ENCODE measurements at regions not wholly inside any gene's neighbourhood (a gene's known extent, or its start where the extent isn't known, plus 50 kb on each side); places are given as distances from the start of the nearest gene placed in this dataset.

DNA sequence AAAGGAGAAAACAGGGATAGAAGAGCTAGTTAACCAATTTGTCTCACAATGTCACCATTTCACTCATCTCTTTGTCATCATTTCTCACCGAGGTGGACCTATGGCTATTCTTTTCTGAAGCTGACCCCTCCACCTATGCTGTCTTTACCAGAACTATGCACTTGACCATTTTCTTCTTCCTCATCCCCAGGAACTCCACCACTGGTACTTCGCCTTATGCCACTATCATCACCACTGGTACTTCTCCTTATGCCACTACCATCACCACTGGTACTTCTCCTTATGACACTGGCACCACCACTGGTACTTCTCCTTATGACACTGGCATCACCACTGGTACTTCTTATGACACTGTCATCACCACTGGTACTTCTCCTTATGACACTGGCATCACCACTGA lies 745.8 kb upstream of the CHAC2 start:
- TF ChIP-seq, protein P1, sequence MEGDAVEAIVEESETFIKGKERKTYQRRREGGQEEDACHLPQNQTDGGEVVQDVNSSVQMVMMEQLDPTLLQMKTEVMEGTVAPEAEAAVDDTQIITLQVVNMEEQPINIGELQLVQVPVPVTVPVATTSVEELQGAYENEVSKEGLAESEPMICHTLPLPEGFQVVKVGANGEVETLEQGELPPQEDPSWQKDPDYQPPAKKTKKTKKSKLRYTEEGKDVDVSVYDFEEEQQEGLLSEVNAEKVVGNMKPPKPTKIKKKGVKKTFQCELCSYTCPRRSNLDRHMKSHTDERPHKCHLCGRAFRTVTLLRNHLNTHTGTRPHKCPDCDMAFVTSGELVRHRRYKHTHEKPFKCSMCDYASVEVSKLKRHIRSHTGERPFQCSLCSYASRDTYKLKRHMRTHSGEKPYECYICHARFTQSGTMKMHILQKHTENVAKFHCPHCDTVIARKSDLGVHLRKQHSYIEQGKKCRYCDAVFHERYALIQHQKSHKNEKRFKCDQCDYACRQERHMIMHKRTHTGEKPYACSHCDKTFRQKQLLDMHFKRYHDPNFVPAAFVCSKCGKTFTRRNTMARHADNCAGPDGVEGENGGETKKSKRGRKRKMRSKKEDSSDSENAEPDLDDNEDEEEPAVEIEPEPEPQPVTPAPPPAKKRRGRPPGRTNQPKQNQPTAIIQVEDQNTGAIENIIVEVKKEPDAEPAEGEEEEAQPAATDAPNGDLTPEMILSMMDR (IDR thresholded peaks at IDR 0.05) = no peak
- Histone ChIP-seq H3K4me3 (no peak overlapping the region), H3K27ac (no peak overlapping the region)
- no peak for DNase-seq (ENCODE audit: low spot score)

DNA sequence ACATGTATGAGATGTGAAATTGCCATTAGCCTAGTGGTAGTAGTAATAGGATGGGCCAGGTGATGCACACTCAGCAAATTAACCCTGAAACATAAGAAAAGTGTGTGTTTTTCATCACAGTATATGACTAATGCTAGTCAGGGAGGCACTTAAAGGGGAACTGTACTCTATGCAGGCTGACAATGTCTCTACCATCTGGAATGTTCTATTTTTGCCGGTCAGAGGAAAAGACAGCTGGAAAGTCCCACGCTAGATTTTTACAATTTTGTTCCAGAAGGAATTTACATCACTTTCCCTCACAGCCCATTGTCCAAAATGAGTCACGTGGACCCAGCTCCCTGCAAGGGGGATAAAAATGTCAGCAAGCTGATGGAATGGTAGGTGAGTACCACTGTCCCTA lies 746.3 kb upstream of the CHAC2 start:
- no peak for DNase-seq (ENCODE audit: low spot score)
- H3K27ac ChIP-seq = no peak overlapping the region
- H3K4me3 ChIP-seq = no peak overlapping the region
- TF ChIP-seq, protein P1 (IDR thresholded peaks at IDR 0.05) = no peak

DNA sequence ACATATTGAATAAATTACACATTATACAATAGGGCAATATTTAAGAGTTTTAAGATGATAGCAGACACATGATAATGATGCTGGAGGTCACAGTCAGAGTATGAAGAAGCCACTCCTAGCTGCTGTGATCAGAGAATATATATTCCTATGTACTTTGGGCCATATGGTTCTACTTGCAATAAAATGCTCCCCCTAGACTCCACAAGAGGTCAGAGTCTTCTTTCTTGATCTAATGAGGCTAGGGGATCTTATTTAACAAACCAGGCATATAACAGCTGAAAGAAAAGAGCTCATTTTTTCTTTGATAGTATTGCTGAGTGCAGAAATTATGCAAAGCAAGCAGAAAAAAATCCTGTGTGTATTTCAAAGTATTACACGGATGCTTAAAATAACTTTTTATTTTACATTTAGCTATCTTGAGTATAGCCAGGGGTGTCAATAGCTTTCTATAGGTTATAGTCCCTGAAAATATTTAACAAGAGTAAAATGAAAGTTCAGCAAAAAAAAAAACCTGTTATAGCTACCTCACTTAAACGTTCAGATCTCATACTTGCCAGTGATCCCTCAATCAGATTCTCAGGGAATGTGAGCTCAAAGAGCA lies 748.7 kb upstream of the CHAC2 start:
- no peak for DNase-seq (ENCODE audit: low spot score)
- TF ChIP-seq, protein P1 (IDR thresholded peaks at IDR 0.05) = no peak
- Histone ChIP-seq H3K27ac (no peak overlapping the region), H3K4me3 (no peak overlapping the region)

DNA sequence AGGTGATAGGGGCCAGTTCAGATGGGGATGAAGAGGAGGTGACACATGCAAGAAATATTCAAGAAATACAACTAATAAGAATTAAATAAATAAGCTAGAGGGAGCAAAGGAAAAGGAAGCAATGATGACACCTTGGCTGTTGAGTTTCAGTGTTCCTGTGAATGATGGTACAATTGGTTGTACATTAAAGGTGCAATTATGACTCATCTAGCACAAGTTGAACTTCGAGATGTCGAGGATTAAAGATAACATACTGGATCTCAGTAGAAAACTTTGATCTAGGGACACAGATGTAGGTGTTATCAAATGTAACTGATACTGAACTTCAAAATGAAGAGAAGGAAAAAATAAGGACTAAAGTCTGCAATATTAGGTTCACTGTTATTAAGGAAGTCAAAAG lies 760.6 kb upstream of the CHAC2 start:
- Histone ChIP-seq H3K27ac (no peak overlapping the region), H3K4me3 (no peak overlapping the region)
- DNase-seq (ENCODE audit: low spot score) = no peak
- TF ChIP-seq, protein P1 (IDR thresholded peaks at IDR 0.05) = no peak

DNA sequence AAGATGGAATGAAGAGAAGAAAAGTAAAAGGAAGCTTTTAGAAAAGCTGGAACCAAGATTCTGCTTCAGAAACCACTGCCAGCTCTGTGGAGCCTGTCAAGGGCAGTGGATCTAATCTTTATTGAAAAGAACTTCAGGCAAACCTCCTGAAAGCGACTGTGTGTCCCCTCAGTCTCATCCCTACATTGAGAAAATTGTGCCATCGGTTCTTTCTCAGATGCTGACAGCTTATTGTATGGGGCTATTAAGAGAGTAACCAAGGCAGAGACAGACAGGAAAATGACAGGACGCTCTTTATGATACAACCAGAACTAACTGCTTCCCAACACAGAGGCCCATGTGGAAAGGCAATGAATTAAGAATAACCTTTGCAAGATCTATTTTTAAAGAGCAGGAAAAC lies 763.2 kb upstream of the CHAC2 start:
- Histone ChIP-seq H3K27ac (no peak overlapping the region), H3K4me3 (no peak overlapping the region)
- DNase-seq (ENCODE audit: low spot score) = no peak
- TF ChIP-seq, protein P1 (IDR thresholded peaks at IDR 0.05) = no peak

DNA sequence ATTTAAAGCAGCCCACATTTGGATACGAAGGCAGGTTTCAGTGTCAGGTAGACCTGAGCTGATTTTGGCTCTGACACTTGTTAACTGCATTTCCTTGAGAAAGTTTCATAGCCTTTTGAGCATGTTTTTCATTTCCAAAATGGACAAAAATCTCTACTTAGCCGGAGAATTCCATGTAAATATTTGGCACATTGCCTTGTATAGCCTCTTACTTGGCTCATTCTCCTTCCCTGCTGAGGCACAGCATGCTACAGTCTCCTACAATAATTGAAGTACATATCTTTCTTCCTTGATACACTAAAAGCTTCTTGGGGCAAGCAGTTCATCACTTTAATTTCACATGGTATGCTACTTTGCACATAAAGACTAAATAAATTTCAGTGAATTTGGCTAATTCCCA lies 772.2 kb upstream of the CHAC2 start:
- H3K4me3 ChIP-seq = no peak overlapping the region
- no peak overlapping the region for H3K27ac ChIP-seq
- TF ChIP-seq, protein P1 (IDR thresholded peaks at IDR 0.05) = no peak
- DNase-seq (ENCODE audit: low spot score) = no peak

DNA sequence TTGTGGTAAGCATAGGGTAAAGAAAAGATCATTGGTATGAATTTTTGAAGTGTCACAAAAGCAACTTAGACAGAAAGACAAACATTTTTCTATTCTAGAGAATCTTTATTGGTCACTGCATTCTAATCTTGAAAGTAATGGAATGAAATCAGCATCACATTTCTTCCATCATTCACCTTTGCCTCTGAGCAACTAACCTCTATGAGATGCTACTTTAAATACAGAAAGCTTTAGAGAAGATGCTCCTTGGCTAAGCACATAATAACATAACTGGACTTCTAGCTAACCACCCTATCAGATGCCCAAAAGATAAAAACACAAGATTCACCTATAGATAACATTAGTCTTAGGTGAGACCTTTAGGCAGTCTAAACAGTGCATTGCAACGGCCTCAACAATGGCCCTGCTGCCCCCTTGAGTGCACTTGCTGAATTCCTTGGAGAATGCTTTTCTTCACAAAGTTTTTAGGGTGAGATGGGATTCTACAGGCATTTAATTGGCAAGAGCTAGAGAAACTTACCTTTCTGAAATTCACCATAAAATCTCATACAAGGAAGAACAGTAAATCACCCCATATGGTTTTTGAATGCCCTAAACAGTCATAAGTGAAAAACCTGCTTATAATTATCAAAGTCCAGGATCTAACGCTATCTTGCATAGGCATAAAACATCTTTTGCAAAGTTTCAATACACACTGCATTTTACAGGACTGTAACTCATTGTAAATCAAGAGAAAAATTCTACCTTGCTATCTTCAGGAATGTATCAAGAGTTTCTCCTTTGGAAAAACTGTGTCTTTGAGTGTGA lies 791.3 kb upstream of the CHAC2 start:
- no peak for DNase-seq (ENCODE audit: low spot score)
- TF ChIP-seq, protein P1 (IDR thresholded peaks at IDR 0.05) = no peak
- Histone ChIP-seq H3K4me3 (no peak overlapping the region), H3K27ac (no peak overlapping the region)
